ENCODE measurements at regions not wholly inside any gene's neighbourhood (a gene's known extent, or its start where the extent isn't known, plus 50 kb on each side); places are given as distances from the start of the nearest gene placed in this dataset.
A peak's percentile ranks its signal among the peaks of the same experiment; 100 is the strongest.

GRCh38 chr5:135157421-135158313, 123.6 kb upstream of the PITX1 start (continued):
- TF ChIP-seq NFAT5 (CRISPR knock-in tag; IDR thresholded peaks at IDR 0.05), result no peak
- TF ChIP-seq ZNF337 (CRISPR knock-in tag; IDR thresholded peaks at IDR 0.05; ENCODE audit: borderline replicate concordance, low read depth), result no peak
- TF ChIP-seq FOXA3 (CRISPR knock-in tag; IDR thresholded peaks at IDR 0.05), result 0 out of 2 replicates have a peak, but pooled peaks have one; percentile 20
- TF ChIP-seq HCFC1 (IDR thresholded peaks at IDR 0.05; ENCODE audit: low read depth, low read length), result no peak
- no peak for TF ChIP-seq YEATS4 (CRISPR knock-in tag; IDR thresholded peaks at IDR 0.05; ENCODE audit: borderline replicate concordance)
- no peak for TF ChIP-seq FOXO4 (CRISPR knock-in tag; conservative IDR thresholded peaks at IDR 0.05)
- no peak for TF ChIP-seq TBX3 (IDR thresholded peaks at IDR 0.05; ENCODE audit: borderline replicate concordance)
- TF ChIP-seq CHCHD3 (CRISPR knock-in tag; IDR thresholded peaks at IDR 0.05), result no peak
- TF ChIP-seq EEA1 (CRISPR knock-in tag; IDR thresholded peaks at IDR 0.05; ENCODE audit: borderline replicate concordance), result no peak
- no peak for TF ChIP-seq IRF9 (CRISPR knock-in tag; IDR thresholded peaks at IDR 0.05; ENCODE audit: borderline replicate concordance)
- 0 out of 2 replicates have a peak, but pooled peaks have one; percentile 23 for TF ChIP-seq HNF4G (IDR thresholded peaks at IDR 0.05; ENCODE audit: borderline replicate concordance, low read depth, low read length)
- TF ChIP-seq HNF4G (CRISPR knock-in tag; IDR thresholded peaks at IDR 0.05; ENCODE audit: borderline replicate concordance, low read depth), result no peak
- no peak; the same call in 1 of the 2 replicates for TF ChIP-seq EHMT2 (IDR thresholded peaks at IDR 0.05; ENCODE audit: borderline replicate concordance, low read depth, low read length)
- TF ChIP-seq ZSCAN5A (CRISPR knock-in tag; IDR thresholded peaks at IDR 0.05; ENCODE audit: borderline replicate concordance), result no peak
- no peak for TF ChIP-seq ZNF501 (CRISPR knock-in tag; IDR thresholded peaks at IDR 0.05)
- no peak for TF ChIP-seq DR1 (CRISPR knock-in tag; IDR thresholded peaks at IDR 0.05)
- no peak for TF ChIP-seq NR1H2 (CRISPR knock-in tag; IDR thresholded peaks at IDR 0.05; ENCODE audit: borderline replicate concordance, low read depth)
- TF ChIP-seq POLR2AphosphoS5 (IDR thresholded peaks at IDR 0.05; ENCODE audit: low read depth, low read length), result no peak; the same call in 1 of the 2 replicates

All from HepG2 (cell line).